Stomach (tissue), 8 donors: ENCODE measurements at regions not wholly inside any gene's neighbourhood (a gene's known extent, or its start where the extent isn't known, plus 50 kb on each side); places are given as distances from the start of the nearest gene placed in this dataset.

ENCODE experiments used
- DNase-seq, 2 donors: peaks; one replicate each; pipeline versions ENCODE4 v3.0.0 to v3.0.0-alpha.2; 2013 to 2019
- H3K27ac ChIP-seq, 5 donors: fragments of 200-600 bp in 4 of 5; sonication (generic) in 4 of 5; one replicate each; pipeline ENCODE4 v1.5.1; 2013 to 2019; ENCODE audit warnings: mild to moderate bottlenecking in 1 of 5, moderate library complexity in 1 of 5
- H3K27me3 ChIP-seq, 3 donors: fragments of 200-600 bp; sonication (generic); one replicate each; pipeline ENCODE4 v1.5.1; 2017 to 2019; ENCODE audit warnings: mixed run types in 1 of 3
- H3K36me3 ChIP-seq, 4 donors: fragments of 200-600 bp; sonication (generic); 1 replicate in 3 of 4; 2 replicates in 1 of 4; pipeline ENCODE4 v1.5.1; 2016 to 2019
- H3K4me1 ChIP-seq, 4 donors: fragments of 200-600 bp; sonication (generic); one replicate each; pipeline ENCODE4 v1.5.1; 2016 to 2019
- H3K4me3 ChIP-seq, 4 donors: fragments of 200-600 bp; sonication (generic) in 3 of 4; one replicate each; pipeline ENCODE4 v1.5.1; 2016 to 2019; ENCODE audit warnings: mild to moderate bottlenecking in 1 of 4
- H3K9me3 ChIP-seq, 4 donors: fragments of 200-600 bp; sonication (generic); one replicate each; pipeline ENCODE4 v1.5.1; 2016 to 2019
- EP300 ChIP-seq: sonication (generic); formaldehyde crosslinking; IDR thresholded peaks from one replicate; pipeline ENCODE4 v1.6.1; 2017; ENCODE audit warnings: antibody characterized with exemption
- POLR2A ChIP-seq, 4 donors: fragments of 450-650 bp; IDR thresholded peaks; one replicate each; pipeline ENCODE4 v1.6.1; 2016; ENCODE audit warnings: antibody characterized with exemption in 4 of 4, control low read depth in 2 of 4, mild to moderate bottlenecking in 1 of 4, moderate library complexity in 1 of 4
- POLR2AphosphoS5 ChIP-seq, 3 donors: sonication (generic); formaldehyde crosslinking; IDR thresholded peaks; one replicate each; pipeline ENCODE4 v1.6.1; 2016; ENCODE audit warnings: antibody characterized with exemption in 3 of 3
- WGBS, 5 donors: extraction: QIAGEN DNeasy Blood & Tissue Kit in 3 of 5; methylation state at CpG; one replicate each; pipeline versions ENCODE4 v1.1.5 to v1.1.7; 2013 to 2018; 5-methylcytosine and 5-hydroxymethylcytosine counted together
- intact Hi-C: fragments of 100-400 bp; cut with DNase I; formaldehyde crosslinking; loops from one replicate; pipeline ENCODE4 v1.15.1; 2023; ENCODE audit warnings: low total_unique reads
- TF ChIP-seq, protein P1 (sequence below), 7 experiments: fragments of 450-650 bp in 4 of 7; fragments of 200-600 bp in 3 of 7; sonication (generic) in 3 of 7; IDR thresholded peaks; one replicate each; pipeline ENCODE4 v1.5.1; 2016 to 2019; ENCODE audit warnings: antibody characterized with exemption in 7 of 7, control low read depth in 2 of 7, mild to moderate bottlenecking in 1 of 7
- donor health status: healthy with polysubstance abuse.
- donor health status: Bipolar disorder and iron deficiency.
- donor health status: healthy.

DNA sequence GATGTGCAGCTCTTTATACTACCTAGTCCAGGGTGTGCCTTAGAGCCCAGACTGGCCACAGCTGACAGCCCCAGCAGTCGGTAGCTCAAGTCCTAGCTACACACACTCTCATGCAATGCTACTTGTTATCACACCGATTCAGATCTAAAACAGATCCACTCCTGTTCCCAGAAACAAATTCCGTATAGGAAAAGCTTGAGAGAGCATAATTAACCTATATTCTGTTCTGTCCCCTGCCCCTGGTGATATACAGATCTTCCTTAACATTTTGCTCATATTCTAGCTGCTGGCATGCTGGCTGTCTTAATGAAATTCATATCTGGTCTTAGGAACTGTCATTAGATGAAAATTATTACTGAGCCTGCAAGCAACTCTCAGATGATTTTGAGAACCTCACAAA, 204.3 kb downstream of the SOX2 start:
- peaks cover 0 to 7% (median 0%) of the 10 kb centered on the region in 4 donors for H3K4me1 ChIP-seq
- no peaks in the 10 kb centered on the region for H3K36me3 ChIP-seq
- intact Hi-C loops = no loop called here
- WGBS, 5 donors = 33 to 42% (median 39%) methylated on average over 3 of the region's 3 CpGs
- H3K9me3 ChIP-seq = no peaks in the 10 kb centered on the region
- H3K27me3 ChIP-seq = no peaks in the 10 kb centered on the region
- no peak for DNase-seq
- H3K27ac ChIP-seq = no peak overlapping the region
- TF ChIP-seq EP300 (no peak), POLR2AphosphoS5 (IDR thresholded peaks at IDR 0.05) (no peak), POLR2A (IDR thresholded peaks at IDR 0.05) (no peak)
- TF ChIP-seq, protein P1, sequence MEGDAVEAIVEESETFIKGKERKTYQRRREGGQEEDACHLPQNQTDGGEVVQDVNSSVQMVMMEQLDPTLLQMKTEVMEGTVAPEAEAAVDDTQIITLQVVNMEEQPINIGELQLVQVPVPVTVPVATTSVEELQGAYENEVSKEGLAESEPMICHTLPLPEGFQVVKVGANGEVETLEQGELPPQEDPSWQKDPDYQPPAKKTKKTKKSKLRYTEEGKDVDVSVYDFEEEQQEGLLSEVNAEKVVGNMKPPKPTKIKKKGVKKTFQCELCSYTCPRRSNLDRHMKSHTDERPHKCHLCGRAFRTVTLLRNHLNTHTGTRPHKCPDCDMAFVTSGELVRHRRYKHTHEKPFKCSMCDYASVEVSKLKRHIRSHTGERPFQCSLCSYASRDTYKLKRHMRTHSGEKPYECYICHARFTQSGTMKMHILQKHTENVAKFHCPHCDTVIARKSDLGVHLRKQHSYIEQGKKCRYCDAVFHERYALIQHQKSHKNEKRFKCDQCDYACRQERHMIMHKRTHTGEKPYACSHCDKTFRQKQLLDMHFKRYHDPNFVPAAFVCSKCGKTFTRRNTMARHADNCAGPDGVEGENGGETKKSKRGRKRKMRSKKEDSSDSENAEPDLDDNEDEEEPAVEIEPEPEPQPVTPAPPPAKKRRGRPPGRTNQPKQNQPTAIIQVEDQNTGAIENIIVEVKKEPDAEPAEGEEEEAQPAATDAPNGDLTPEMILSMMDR (IDR thresholded peaks at IDR 0.05) = no peak
- no peak overlapping the region for H3K4me3 ChIP-seq

DNA sequence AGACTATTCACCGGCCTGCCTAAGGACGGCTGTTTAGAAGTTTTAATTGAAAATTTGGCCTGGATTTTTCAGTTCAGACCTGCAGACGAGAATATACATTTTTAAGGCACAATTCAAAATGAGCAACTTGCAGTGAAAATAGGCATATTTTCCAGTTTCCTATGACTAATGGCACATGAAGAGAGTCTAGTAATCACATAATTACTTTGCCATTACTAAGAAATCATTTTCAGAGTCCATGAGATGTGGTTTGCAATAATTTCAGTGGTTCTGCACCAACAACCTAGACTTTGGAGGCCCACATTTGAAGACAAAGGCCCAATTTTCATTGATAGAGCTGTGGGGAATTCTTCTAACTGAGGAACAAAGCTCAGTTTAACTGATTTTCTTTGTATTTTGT, 205.3 kb downstream of the SOX2 start:
- intact Hi-C loops = no loop called here
- TF ChIP-seq POLR2A (IDR thresholded peaks at IDR 0.05) (no peak), EP300 (no peak), POLR2AphosphoS5 (IDR thresholded peaks at IDR 0.05) (no peak)
- TF ChIP-seq, protein P1 (IDR thresholded peaks at IDR 0.05) = no peak
- Histone ChIP-seq H3K4me3 (no peak overlapping the region), H3K27me3 (no peaks in the 10 kb centered on the region), H3K27ac (no peak overlapping the region), H3K36me3 (no peaks in the 10 kb centered on the region), H3K9me3 (no peaks in the 10 kb centered on the region), H3K4me1 (peaks cover 0 to 7% (median 0%) of the 10 kb centered on the region in 4 donors)
- 70 to 88% (median 77%) methylated on average over 3 of the region's 3 CpGs for WGBS, 5 donors
- DNase-seq = no peak

DNA sequence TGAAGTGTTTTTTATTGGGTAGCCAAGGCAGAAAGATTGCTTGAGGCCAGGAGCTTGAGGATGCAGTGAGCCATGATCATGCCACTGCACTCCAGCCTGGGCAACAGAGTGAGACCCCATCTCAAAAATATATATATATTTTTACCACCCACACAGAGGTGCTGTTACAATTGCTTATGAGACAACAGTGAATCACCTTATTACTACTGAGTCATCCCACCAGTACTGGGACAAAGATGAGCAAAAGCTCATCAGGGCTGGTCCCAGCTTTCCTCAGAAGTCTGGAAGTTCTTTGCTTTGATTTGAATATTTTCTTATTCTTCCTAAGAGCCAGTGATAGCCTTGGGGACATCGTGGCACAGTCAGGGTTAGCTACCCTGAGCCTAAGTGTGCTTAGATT, 207.7 kb downstream of the SOX2 start:
- TF ChIP-seq EP300 = no peak
- TF ChIP-seq, protein P1 (IDR thresholded peaks at IDR 0.05) = no peak
- TF ChIP-seq POLR2A (IDR thresholded peaks at IDR 0.05) = no peak
- TF ChIP-seq POLR2AphosphoS5 (IDR thresholded peaks at IDR 0.05) = no peak
- H3K27me3 ChIP-seq = no peaks in the 10 kb centered on the region
- no peaks in the 10 kb centered on the region for H3K36me3 ChIP-seq
- no peaks in the 10 kb centered on the region for H3K9me3 ChIP-seq
- peaks cover 0 to 7% (median 0%) of the 10 kb centered on the region in 4 donors for H3K4me1 ChIP-seq
- H3K27ac ChIP-seq = no peak overlapping the region
- no peak for DNase-seq
- intact Hi-C loops = no loop called here
- WGBS, 5 donors = 76 to 90% (median 78%) methylated on average over 1 of the region's 1 CpG
- no peak overlapping the region for H3K4me3 ChIP-seq

DNA sequence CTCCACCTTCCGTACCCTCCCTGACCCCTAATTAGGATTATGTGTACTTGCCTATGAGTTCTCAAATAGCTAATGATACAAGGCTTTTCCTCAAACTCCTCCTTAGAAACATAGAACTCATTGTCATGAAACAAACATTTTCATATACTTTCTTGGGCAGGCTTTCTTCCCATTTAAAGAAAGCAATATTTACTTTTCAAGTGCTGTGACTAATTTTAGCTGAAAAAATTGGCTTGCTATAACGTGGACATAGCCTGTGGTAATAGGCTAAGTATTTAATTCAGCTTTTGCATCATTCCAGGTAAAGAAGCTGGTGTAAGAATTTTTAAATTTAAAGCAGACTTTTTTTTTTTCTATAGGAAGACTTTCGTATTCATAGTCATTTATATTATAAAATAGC, 208.7 kb downstream of the SOX2 start:
- H3K36me3 ChIP-seq = no peaks in the 10 kb centered on the region
- no peak overlapping the region for H3K27ac ChIP-seq
- H3K4me1 ChIP-seq = peaks cover 0 to 7% (median 0%) of the 10 kb centered on the region in 4 donors
- 49 to 64% (median 55%) methylated on average over 3 of the region's 3 CpGs for WGBS, 5 donors
- no peak overlapping the region for H3K4me3 ChIP-seq
- TF ChIP-seq POLR2AphosphoS5 (IDR thresholded peaks at IDR 0.05) (no peak), POLR2A (IDR thresholded peaks at IDR 0.05) (no peak), EP300 (no peak)
- TF ChIP-seq, protein P1 (IDR thresholded peaks at IDR 0.05) = no peak
- H3K9me3 ChIP-seq = no peaks in the 10 kb centered on the region
- no peak for DNase-seq
- intact Hi-C loops = no loop called here
- H3K27me3 ChIP-seq = no peaks in the 10 kb centered on the region
